GM21515 (cell line): ENCODE measurements at regions not wholly inside any gene's neighbourhood (a gene's known extent, or its start where the extent isn't known, plus 50 kb on each side); places are given as distances from the start of the nearest gene placed in this dataset.

Experiments
- ATAC-seq: cut with Tn5 transposase; IDR thresholded peaks from one replicate; pipeline ENCODE4 v1.9.1; 2021; ENCODE audit not compliant: unreplicated experiment

DNA sequence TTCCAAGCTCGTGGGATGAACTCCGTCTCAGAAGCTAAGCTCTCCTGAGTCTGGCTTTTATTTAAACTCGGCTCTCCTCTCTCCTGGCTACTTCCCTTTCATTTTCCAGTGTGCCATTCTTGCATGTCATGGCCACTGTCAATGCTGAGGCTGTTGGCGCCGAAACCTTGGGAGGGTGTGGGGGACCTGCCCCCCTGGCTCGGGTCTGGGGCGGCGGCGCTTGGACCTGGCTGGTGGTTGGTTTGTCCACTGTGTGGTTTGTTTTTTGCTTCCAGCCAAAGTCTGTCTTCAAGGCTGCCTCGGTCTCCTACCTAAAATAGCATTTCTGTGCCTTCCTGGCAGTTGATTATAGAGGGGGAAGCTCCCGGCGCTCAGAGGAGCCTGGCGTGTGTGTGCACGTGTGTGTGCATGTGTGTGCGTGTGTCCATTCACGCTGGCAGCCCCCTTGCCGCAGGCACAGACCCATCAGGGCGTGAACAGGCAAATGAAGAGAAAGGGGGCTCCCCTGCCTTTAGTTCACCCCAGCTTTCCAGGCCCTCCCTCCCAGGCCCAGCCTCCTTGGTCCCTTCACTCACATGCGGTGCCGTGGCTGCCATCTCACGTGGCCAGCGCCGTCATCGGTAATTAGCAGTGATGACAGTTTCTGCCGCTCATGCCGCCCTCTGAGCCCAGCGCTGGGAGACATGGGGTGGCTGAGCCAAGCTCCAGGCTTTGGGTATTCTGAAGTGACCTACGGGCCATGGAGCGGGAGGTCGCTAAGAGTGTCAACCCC lies 179.9 kb downstream of the SEC14L1 start:
- no peak for ATAC-seq

DNA sequence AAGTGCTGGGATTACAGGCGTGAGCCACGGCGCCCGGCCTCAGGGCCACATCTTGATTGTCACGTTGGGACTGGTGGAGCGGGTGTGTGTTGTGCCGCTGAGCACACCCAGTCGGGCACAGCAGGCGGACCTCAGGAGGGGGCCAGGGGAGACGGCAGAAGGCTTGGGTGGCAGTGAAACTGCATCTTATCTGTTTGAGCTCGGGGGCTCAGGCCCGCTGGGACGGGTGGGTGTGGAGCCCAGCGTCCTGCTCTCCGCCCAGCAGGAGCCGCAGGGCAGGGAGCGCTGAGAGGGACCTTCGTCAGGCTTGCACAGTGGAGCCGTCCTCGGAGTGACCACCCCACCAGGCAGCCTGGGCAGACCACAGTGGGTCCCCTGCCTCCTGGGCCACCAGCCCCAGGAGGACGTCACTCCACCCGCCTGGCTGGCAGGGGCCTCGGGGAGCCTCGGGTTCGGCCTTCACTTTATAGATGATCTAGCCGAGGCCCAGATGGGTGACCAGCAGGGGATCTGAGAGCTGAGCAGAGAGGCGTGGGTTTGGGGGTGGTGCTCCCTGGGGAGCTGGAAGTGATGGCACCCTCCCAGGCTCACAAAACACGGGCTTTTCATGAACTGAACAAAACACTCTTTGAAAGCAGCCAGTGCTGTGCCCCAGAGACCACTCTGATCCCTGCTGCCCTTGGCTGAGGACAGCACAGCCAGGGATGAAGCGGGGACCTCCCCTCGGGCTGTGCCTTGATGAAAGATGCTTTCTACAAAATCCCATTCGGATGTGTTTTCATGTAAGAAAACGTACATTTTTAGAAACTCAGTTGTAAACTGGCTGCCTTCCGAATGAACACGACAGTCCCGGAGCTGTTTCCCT lies 181.1 kb downstream of the SEC14L1 start:
- ATAC-seq = no peak

DNA sequence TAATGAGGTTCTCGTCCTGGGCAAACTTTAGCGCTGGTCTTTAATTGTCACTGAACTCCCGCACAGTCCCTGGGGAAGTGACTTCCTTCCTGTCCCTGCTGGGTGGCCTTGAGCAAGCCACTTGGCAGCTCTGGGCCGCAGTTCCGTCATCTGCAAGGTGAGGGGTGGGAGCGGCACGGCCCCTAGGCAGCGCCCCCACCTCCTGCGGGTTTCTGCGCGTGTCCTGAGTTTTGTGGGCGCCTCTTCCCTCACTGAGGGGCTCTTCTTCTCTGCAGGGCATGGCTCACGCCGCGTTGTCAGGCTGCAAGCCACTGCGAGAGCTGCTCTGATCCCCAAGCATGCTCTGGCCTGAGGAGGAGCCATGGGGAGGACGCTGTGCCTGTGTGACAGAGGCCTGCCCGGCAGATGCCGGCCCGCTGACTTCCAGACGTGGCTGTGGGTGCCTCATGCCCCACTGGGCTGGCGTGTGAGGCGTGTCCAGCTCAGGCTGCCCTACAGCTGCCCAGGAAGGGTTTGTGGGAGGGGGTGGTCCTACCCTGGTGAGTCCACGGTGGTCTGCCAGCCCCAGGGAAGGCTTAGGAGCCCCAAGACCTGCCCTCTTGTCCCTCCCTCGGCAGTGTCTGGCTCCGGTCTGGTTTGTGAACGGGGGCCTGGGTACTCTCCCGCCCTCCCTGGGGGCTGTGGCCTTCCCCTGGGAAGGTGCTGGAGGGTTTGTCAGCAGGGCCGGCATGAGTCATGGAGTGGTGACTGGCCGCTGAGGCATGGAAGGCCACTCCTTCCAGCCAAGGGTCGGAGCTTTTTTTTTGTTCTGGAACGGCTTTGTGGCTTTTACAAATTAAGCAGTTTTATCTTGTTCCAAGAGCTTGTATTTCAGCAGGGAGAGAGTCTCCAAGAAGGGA lies 182.0 kb downstream of the SEC14L1 start:
- no peak for ATAC-seq

DNA sequence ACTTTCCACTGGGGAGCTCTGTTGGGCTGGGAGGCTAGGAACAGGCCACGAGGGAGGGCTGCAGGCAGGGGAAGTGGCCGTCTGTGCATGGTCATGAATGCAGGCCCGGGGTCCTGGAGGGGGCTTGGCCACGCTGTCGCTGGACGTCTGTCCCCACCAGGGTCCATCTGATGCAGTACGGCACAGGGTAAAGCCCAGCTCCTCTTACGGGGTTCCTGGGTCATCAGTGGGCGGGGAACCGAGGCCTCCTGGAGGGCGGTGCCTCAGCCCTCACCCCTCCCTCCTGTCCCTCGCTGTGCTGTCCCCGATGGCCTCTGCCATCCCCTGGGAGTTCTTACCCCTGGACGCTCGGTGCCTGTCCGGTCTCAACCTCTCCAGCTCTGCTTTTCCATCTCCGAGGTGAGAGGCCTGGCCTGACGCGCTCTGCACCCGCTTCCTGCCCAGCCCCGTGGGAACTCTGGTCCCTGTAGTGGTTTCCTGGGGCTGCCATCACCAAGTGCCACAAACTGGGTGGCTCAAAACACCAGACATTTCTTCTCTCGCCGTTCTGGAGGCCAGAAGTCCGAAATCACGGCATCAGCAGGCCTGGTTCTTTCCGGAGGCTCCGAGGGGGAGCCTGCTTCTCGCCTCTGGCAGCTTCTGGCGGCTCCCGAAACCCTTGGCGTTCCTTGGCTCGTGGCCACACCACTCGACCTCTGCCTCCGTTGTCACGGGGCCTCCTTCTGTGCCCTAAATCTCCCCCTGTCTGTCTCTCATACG lies 182.8 kb downstream of the SEC14L1 start:
- ATAC-seq = no peak

DNA sequence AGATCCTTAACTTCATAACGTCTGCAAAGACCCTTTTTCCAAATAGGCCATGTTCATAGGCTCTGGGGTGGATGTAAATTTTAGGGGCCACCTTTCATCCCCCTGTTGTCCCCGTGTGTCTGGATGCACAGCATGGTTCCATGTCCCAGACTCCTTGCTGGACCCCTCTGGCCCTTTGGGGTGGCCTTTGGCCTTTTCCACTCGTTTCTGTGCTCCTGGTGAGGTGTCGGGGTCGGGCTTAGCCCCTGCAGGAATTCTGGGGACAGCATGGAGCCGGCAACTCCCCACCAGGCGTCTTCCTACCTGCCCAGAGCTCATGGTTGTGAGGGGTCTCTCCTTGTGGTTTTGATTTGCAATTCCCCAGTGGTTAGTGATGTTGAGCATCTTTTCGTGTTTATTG lies 183.5 kb downstream of the SEC14L1 start:
- no peak for ATAC-seq

DNA sequence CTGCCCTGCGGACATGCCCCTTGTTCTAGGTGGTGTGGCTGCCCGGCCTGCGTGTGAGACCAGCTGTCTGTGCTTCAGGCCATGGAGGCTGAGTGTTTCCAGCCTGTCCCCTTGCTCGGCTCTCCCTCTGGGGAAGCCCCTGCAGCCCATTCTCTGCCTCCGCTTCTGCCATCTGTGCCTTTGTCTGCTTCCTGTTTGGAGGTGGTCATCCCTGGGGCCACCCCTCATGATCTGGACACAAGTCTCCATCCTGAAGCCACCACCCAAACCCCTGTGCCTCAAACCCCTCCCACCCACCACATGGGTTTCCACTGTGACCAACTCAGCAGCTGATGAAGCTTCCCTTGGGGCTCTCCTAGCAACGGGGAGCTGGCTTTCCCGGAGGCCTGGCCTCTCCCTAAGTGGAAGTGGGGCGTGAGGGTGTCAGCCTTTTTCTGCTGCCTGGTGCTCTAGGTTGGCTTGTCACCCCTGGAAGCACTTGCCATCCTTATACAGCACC lies 184.9 kb downstream of the SEC14L1 start:
- peak; percentile 10 for ATAC-seq

DNA sequence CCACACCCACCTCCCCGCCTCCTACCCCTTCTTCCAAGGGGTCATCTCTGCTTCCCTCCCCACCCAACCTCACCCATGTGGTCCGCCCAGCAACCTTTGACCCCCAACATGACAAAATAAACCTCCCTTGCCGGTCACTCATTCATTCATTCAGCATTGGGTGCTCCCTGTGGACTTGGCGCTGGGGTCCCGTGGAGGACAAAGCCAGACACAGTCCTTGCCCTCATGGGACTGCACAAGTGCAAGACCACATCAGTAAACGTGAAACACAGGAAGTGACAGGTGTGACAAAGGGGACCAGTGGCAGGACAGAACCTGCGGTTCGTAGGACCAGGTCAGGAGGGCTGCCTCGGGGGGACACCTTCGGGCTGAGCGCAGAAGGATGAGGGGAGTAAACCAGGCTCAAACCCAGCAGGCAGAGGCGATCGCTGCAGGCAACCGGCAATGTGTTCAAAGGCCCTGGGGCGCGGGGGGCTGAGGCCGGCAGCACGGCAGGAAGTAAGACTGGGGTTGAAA lies 185.4 kb downstream of the SEC14L1 start:
- no peak for ATAC-seq

DNA sequence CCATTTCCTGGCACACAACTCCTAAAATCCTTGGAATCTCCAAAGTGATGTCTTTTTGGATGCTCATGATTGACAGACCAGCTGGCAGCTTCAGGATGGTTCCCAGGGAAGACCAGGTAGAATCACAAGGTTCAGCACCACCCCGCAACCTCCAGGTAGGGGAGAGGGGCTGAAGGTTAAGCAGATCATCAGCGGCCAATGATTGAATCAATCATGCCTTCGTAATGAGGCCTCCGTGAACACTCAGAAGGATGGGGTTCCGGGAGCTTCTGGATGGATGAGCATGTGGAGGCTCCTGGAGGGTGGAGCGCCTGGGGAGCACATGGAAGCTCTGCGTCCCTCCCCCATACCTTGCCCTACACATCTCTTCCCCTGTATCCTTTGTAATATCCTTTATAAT lies 185.9 kb downstream of the SEC14L1 start:
- ATAC-seq = no peak

DNA sequence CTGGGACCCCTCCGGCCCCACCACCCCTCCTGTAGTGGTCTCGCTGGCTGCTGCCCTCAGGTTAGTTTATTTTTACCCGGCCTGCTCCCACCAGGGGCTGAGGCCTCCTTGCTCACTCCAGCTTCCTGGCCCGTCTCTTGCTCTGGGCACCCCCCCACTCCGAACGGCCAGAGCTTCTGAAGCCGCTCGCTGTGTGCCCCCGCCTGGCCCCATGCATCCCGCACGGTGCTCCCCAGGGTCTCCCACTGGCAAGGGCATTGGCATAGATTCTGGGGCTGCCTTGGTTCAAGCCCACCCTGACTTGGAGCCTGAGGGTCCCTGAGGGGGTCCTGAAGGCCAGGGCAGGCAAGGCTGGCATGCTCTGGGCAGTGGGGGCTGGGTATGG lies 186.4 kb downstream of the SEC14L1 start:
- ATAC-seq = no peak

DNA sequence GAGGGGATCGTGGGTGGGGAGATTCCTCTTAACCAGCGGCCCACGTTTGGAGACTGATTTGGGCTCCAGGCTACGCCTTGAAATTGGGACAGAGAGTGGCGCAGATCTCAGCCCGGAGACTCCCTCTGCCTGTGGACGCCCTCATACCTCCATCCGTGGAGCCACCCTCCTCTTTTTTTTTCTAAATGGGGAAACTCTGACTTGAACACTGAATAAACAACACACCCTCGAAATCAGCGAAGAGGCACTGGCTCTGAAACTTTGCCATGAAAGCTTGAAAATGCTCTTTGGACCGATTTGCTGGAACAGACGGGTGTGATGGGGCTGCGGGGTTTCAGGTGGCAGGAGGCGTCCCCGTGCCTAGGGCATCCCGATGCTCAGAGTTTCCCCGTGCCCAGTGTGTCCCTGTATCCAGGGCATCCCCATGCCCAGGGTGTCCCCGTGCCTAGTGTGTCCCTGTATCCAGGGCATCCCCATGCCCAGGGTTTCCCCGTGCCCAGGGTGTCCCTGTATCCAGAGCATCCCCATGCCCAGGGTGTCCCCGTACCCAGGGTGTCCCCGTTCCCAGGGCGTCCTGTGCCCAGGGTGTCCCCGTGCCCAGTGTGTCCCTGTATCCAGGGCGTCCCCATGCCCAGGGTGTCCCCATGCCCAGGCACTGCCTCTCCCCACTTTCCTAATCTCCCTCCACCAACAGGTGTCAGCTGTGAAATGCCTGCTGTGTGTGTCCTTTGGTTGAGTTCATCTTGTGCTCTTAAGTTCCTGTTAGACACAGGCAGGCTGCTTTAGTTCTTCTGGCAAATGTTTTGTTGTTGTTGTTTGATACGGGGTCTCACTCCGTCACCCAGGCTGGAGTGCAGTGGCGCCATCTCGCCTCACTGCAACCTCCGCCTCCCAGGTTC lies 187.0 kb downstream of the SEC14L1 start:
- ATAC-seq = no peak

DNA sequence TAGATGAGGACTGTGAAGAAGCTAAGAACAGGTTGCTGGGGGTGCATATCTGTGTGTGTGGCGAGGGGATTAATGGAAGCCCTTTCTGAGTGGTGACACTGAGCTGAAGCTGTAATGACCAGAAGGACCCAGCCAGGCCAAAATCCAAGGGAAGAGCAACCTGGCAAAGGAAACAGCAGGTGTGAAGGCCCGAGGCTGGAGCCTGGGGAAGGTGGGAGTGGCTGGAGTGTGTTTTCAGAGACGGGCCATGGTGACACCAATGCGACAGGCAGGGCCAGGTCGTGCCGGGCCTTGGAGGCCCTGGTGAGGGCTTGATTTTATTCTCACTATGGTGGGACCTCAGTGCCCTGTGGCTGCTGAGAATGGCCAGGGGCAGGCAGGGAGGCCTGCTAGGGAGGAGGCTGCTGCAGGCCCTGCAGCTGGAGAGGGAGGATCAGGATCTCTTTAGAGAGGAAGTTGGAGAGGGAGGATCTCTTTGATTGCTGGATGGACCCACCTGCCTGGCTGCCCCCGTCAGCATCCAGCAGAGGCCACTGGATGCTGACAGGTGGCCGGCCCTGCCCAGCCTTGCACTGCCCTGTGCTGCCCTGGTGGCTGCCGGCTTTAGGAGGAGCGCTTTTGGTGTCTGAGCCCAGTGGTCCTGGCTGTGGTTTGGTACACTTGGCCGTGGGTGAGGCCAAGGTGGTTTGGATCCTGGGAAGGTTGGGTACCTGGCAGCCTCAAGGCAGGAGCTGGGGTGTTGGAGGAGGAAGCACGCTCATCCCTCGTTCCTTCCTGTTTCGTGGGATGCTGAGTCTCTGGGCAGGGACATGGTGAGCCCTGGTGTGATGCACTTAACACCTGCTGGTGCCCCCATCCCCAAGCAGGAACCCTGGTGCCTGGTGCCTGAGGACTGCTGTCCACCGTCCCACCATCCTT lies 188.3 kb downstream of the SEC14L1 start:
- ATAC-seq = no peak

DNA sequence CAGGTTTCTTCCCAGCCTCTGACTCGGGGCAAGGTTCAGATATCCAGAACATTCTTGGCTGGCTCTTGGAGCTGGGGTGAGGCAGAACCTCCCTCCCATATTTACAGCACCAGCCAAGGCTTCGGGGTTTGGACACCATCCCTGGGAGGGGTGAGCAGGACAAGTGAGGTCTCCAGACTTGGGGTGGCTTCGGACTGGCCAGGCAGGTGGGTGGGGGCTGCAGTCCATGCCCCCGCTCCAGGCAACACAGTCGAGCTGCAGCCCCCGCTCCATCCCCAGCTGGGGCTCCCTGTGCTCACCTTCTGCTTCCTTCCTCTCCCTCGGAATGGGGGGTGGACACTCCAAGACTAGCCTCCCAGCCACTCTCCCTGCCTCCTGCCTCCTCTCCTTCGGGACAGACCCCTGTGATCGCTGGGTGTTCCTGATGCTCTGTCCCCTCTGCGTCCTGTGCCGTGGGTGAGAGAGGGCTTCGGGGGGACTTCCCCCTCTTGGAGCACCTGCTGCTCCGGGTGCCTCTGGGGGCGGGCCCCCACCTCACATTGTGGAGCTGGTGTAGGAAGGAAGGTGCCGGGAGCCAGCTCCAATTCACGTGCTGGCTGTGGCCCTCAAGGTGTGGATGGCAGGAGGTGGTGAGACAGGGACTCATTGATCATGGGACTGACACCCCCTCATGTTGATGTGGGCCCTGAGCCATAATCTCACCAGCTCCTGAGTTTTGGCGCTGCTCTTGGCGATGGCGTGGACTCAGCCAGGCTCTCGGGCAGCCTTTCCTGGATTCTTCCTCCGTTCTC lies 189.2 kb downstream of the SEC14L1 start:
- no peak for ATAC-seq

DNA sequence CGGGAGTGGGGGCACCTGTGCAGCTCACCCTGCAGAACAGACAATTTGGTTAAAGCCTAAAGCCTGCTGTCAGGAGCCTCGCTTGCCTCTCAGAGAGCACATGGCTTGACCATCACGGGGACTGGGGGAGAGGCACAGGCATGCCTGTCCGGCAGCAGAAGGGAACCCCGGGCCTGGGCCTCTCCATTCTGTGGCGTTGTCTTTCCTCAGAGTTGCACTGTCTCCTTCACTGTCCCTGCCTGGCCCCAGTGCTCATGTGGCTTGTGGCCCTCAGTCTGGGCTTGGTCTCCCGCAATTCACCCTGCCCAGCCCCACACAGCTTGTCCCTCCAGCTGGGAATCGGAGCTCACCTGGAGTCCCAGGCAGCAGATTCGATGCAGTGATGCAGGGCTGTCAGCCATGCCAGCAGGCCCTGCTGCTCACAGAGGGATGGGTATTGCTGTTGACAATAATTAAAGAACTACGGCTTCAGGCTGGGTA lies 189.9 kb downstream of the SEC14L1 start:
- ATAC-seq = no peak

DNA sequence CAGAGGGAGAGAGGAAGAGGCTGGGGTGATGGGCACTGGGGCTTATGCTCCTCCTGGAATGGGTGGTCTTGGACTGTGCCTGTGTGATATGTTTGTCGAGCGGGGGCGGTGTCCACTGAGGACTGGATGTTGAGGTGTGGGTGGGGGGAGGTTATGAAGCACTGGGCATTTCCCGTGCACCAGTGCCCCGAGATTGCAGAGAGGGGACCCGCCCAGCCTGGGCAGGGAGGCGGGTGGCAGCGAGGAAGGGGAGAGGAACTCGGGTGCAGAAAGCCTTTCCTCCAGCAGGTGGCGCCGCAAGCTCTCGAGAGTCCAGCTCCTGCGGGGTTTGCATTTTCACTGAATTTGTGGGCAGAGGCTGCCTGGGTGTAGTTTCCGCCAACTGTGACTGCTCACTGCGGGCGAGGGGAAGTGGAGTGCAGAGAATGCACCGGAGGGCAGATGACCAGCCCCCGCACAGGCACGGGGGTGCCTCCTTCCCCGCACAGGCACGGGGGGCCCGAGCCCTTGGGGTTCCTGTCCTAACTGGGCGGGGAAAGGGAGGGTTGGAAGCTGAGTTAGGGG lies 190.6 kb downstream of the SEC14L1 start:
- ATAC-seq = peak; percentile 68

DNA sequence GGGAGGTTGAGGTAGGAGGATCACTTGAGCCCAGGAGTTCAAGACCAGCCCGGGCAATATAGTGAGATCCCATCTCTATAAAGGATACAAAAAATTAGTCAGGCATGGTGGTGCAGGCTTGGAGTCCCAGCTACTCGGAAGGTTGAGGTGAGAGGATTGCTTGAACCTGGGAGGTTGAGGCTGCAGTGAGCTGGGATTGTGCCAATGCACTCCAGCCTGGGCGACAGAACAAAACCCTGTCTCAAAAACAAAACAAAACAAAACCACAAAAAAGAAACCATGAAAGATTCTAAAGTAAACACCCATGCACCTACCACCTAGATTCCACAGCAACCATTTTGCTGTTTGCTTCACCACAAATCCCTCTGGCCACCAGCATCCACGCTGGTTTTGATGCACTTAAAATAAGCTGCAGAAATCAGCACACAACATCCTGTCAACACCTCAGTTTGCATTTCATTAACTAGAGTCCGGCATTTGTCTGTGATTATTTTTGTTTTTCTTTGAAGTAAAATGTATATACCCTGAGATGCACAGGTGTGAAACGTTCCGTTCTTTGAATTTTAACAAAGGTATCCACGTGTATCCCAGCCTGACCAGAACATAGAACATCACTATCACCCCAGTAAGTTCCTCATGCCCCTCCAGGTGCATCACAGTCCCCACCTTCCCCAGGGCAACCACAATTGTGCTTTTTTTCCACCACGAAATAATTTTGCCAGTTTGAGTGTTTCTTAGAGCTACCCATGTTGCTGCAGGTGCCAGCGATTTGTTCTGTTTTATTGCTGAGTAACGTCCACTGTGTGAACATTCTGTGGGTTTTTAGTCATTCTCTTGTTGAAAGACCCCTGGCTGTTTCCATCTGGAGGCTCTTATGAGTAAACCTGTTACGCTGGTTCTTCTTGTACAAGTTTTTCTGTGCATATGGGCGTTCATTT lies 191.5 kb downstream of the SEC14L1 start:
- ATAC-seq = no peak
